SK-N-SH (cell line): ENCODE measurements at regions not wholly inside any gene's neighbourhood (a gene's known extent, or its start where the extent isn't known, plus 50 kb on each side); places are given as distances from the start of the nearest gene placed in this dataset.

Source experiments
- CHD2 ChIP-seq: fragments of 150-350 bp; IDR thresholded peaks from 2 replicates; pipeline ENCODE4 v1.6.1; 2018; ENCODE audit warnings: low read length; ENCODE audit not compliant: partially characterized antibody
- EP300 ChIP-seq, 2 experiments: IDR thresholded peaks; 2 replicates each; pipeline versions ENCODE4 v1.4.0 to v1.6.1; 2012; ENCODE audit warnings: borderline replicate concordance in 1 of 2, low read depth in 1 of 2, low read length in 1 of 2
- EZH2phosphoT487 ChIP-seq: fragments of 200-600 bp; sonication (generic); IDR thresholded peaks from 2 replicates; pipeline ENCODE4 v1.6.1; 2017; ENCODE audit warnings: low read depth, mixed run types, mild to moderate bottlenecking, antibody characterized with exemption, moderate library complexity, borderline replicate concordance
- FOSL2 ChIP-seq: IDR thresholded peaks from 2 replicates; pipeline ENCODE4 v1.4.0; 2012; ENCODE audit warnings: low read depth, mild to moderate bottlenecking, moderate library complexity, borderline replicate concordance
- MXI1 ChIP-seq: IDR thresholded peaks from 2 replicates; pipeline ENCODE4 v1.6.1; 2012; ENCODE audit warnings: mild to moderate bottlenecking, low read depth, low read length, improper control_type of control experiment
- RCOR1 ChIP-seq: fragments of 150-350 bp; IDR thresholded peaks from 2 replicates; pipeline ENCODE4 v1.6.1; 2017; ENCODE audit warnings: antibody characterized with exemption, low read length
- TAF1 ChIP-seq: IDR thresholded peaks from 2 replicates; pipeline ENCODE4 v1.6.1; 2012; ENCODE audit warnings: low read depth, mild to moderate bottlenecking, low read length, moderate library complexity, borderline replicate concordance
- TF ChIP-seq, protein P1 (sequence below): fragments of 200-600 bp; sonication (generic); IDR thresholded peaks from 2 replicates; pipeline ENCODE4 v1.6.1; 2017; ENCODE audit warnings: antibody characterized with exemption, mild to moderate bottlenecking, moderate library complexity
- TF ChIP-seq, protein P2 (sequence below): fragments of 150-350 bp; IDR thresholded peaks from 2 replicates; pipeline ENCODE4 v1.6.1; 2016; ENCODE audit warnings: mild to moderate bottlenecking, low read depth, low read length
- TF ChIP-seq, protein P3 (sequence below): IDR thresholded peaks from 2 replicates; pipeline ENCODE4 v1.4.0; 2012; ENCODE audit warnings: low read depth

DNA sequence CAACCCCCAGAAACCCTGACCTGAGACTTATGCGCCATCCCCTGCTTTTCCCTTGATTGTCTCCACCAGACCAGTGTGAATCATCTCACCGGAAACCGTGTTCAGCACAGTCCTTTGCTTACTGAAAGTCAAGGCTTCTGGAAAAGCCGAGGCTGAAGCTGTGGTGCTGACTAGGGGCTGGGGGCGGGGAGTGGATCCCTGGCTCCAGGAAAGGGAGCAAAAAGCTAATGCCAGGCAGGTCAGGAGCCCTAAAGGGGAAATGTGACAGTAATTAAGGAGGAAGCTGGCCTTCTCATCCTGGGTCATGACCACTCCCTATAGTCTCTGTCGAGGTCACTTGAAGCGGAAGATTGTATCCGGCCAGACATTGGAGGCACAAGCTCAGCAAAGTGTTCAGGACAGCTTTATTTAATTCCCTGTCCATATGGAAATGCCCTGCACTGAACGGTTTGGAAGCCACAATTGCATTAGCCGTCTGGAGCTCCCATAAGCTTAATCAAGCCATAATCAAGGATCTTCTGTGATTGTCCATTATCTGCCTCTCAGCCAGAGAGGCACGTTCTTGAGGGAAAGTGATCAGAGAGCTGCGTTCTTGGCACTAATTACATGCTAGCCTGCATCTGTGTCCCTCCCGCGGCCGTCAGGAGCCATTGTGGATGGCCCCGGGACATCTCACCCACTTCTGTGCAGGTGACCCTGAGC lies 403.6 kb downstream of the RRAGC start:
- TF ChIP-seq, protein P1, sequence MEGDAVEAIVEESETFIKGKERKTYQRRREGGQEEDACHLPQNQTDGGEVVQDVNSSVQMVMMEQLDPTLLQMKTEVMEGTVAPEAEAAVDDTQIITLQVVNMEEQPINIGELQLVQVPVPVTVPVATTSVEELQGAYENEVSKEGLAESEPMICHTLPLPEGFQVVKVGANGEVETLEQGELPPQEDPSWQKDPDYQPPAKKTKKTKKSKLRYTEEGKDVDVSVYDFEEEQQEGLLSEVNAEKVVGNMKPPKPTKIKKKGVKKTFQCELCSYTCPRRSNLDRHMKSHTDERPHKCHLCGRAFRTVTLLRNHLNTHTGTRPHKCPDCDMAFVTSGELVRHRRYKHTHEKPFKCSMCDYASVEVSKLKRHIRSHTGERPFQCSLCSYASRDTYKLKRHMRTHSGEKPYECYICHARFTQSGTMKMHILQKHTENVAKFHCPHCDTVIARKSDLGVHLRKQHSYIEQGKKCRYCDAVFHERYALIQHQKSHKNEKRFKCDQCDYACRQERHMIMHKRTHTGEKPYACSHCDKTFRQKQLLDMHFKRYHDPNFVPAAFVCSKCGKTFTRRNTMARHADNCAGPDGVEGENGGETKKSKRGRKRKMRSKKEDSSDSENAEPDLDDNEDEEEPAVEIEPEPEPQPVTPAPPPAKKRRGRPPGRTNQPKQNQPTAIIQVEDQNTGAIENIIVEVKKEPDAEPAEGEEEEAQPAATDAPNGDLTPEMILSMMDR, result no peak
- TF ChIP-seq, protein P2, sequence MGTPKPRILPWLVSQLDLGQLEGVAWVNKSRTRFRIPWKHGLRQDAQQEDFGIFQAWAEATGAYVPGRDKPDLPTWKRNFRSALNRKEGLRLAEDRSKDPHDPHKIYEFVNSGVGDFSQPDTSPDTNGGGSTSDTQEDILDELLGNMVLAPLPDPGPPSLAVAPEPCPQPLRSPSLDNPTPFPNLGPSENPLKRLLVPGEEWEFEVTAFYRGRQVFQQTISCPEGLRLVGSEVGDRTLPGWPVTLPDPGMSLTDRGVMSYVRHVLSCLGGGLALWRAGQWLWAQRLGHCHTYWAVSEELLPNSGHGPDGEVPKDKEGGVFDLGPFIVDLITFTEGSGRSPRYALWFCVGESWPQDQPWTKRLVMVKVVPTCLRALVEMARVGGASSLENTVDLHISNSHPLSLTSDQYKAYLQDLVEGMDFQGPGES, result no peak
- TF ChIP-seq CHD2, result no peak
- TF ChIP-seq RCOR1, result no peak
- no peak for TF ChIP-seq TAF1
- TF ChIP-seq MXI1, result no peak
- no peak for TF ChIP-seq EZH2phosphoT487
- no peak for TF ChIP-seq EP300 (IDR thresholded peaks at IDR 0.05; ENCODE audit: borderline replicate concordance in 1 of 2, low read depth in 1 of 2, low read length in 1 of 2)
- TF ChIP-seq, protein P3, sequence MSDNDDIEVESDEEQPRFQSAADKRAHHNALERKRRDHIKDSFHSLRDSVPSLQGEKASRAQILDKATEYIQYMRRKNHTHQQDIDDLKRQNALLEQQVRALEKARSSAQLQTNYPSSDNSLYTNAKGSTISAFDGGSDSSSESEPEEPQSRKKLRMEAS, result no peak
- peak; percentile 26; the same call in 1 of the 2 replicates for TF ChIP-seq FOSL2
